IPS DF 6.9 (cell line): ENCODE measurements at regions not wholly inside any gene's neighbourhood (a gene's known extent, or its start where the extent isn't known, plus 50 kb on each side); places are given as distances from the start of the nearest gene placed in this dataset.

ENCODE experiments used
- DNase-seq: peaks from one replicate; pipeline ENCODE4 v3.0.0-alpha.2; 2013; ENCODE audit warnings: low read depth, low spot score
- H3K27ac ChIP-seq: one replicate; pipeline ENCODE4 v1.5.1; 2013; ENCODE audit warnings: low read length, control low read depth
- H3K27me3 ChIP-seq: 2 replicates; pipeline ENCODE4 v1.6.1; 2013; ENCODE audit warnings: mild to moderate bottlenecking, low read length; ENCODE audit not compliant: control insufficient read depth, insufficient read depth
- H3K36me3 ChIP-seq: 2 replicates; pipeline ENCODE4 v1.6.1; 2013; ENCODE audit warnings: low read length; ENCODE audit not compliant: control insufficient read depth, insufficient read depth
- H3K4me1 ChIP-seq: 2 replicates; pipeline ENCODE4 v1.6.1; 2013; ENCODE audit warnings: low read length; ENCODE audit not compliant: control insufficient read depth, insufficient read depth
- H3K4me3 ChIP-seq: 2 replicates; pipeline ENCODE4 v1.5.1; 2013; ENCODE audit warnings: mild to moderate bottlenecking, low read length
- H3K9me3 ChIP-seq: 2 replicates; pipeline ENCODE4 v1.6.1; 2013; ENCODE audit warnings: low read length, inconsistent platforms; ENCODE audit not compliant: control insufficient read depth, insufficient read depth
- WGBS: extraction: QIAGEN DNeasy Blood & Tissue Kit; methylation state at CpG from one replicate; pipeline ENCODE4 v1.1.7; 2013; ENCODE audit warnings: mixed read lengths, missing lambda C conversion rate; ENCODE audit not compliant: insufficient read length, insufficient coverage; 5-methylcytosine and 5-hydroxymethylcytosine counted together

DNA sequence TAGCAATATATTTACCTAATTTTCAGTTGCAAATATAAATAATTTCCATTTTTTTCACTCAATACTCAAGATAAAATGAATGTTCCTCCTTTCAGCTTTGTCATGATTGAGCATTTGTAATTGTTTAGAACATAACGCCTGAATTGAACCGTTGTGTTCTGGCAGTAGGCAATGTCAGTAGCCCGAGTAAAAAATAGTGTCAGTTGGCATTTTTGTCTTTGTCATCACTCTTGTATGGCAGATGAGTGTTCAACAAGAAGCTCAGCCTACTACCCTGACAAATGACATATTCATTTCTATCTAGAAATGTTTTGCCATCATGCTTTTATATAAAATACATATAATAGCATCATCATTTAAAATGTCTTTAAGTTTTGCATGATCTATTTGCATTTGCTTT lies 691.4 kb upstream of the NCAM2 start:
- no CpG with 5 or more reads among the region's 3 CpGs for WGBS
- DNase-seq: no peak
- Histone ChIP-seq H3K4me1 (no peaks in the 10 kb centered on the region), H3K9me3 (no peaks in the 10 kb centered on the region), H3K36me3 (no peaks in the 10 kb centered on the region), H3K27me3 (no peaks in the 10 kb centered on the region), H3K27ac (no peak overlapping the region), H3K4me3 (no peak overlapping the region)

GRCh38 chr21:20308586-20309315 lies 689.5 kb upstream of the NCAM2 start:
- WGBS: no CpG with 5 or more reads among the region's 6 CpGs

GRCh38 chr21:20311234-20311787 lies 686.9 kb upstream of the NCAM2 start:
- H3K9me3 ChIP-seq: no peaks in the 10 kb centered on the region
- DNase-seq: no peak
- no peaks in the 10 kb centered on the region for H3K36me3 ChIP-seq
- H3K27ac ChIP-seq: no peak overlapping the region
- H3K4me3 ChIP-seq: no peak overlapping the region
- no peaks in the 10 kb centered on the region for H3K4me1 ChIP-seq
- WGBS: no CpG with 5 or more reads among the region's 1 CpG
- no peaks in the 10 kb centered on the region for H3K27me3 ChIP-seq

More at GRCh38 chr21:20308586-20309315, 689.5 kb upstream of the NCAM2 start:
- no peak overlapping the region for H3K27ac ChIP-seq
- no peaks in the 10 kb centered on the region for H3K4me1 ChIP-seq
- no peak overlapping the region for H3K4me3 ChIP-seq
- DNase-seq: no peak
- H3K27me3 ChIP-seq: no peaks in the 10 kb centered on the region
- no peaks in the 10 kb centered on the region for H3K36me3 ChIP-seq
- H3K9me3 ChIP-seq: no peaks in the 10 kb centered on the region

GRCh38 chr21:20313013-20313412 lies 685.2 kb upstream of the NCAM2 start:
- Histone ChIP-seq H3K36me3 (no peaks in the 10 kb centered on the region), H3K4me3 (no peak overlapping the region), H3K27me3 (no peaks in the 10 kb centered on the region), H3K27ac (no peak overlapping the region), H3K9me3 (no peaks in the 10 kb centered on the region), H3K4me1 (no peaks in the 10 kb centered on the region)
- no CpG with 5 or more reads among the region's 3 CpGs for whole genome bisulfite sequencing
- DNase-seq: no peak

GRCh38 chr21:20315042-20315441 lies 683.2 kb upstream of the NCAM2 start:
- no CpG with 5 or more reads among the region's 1 CpG for WGBS
- no peak for DNase-seq
- H3K4me3 ChIP-seq: no peak overlapping the region
- no peaks in the 10 kb centered on the region for H3K27me3 ChIP-seq
- H3K9me3 ChIP-seq: no peaks in the 10 kb centered on the region
- H3K36me3 ChIP-seq: no peaks in the 10 kb centered on the region
- no peak overlapping the region for H3K27ac ChIP-seq
- H3K4me1 ChIP-seq: no peaks in the 10 kb centered on the region

GRCh38 chr21:20329636-20330035 lies 668.6 kb upstream of the NCAM2 start:
- Histone ChIP-seq H3K27me3 (no peaks in the 10 kb centered on the region), H3K9me3 (no peaks in the 10 kb centered on the region), H3K36me3 (no peaks in the 10 kb centered on the region), H3K4me3 (no peak overlapping the region), H3K4me1 (no peaks in the 10 kb centered on the region), H3K27ac (no peak overlapping the region)
- WGBS: no CpG with 5 or more reads among the region's 6 CpGs
- DNase-seq: no peak

DNA sequence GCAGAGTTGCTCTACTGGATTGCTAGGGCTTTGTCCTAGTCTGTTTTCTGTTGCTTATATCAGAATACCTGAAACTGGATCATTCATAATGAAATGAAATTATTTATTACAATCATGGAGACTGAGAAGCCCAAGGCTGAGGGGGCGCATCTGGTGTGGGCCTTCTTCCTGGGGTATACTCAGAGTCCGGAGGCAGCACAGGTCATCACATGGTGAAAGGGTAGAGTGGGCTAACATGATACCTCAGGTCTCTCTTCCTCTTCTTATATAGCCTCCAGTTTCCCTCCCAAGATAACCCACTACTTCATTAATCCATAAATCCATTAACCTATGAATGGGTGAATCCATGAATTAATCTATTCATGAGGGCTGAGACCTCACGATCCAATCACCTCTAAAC lies 667.6 kb upstream of the NCAM2 start:
- no peak overlapping the region for H3K27ac ChIP-seq
- H3K36me3 ChIP-seq: no peaks in the 10 kb centered on the region
- H3K4me1 ChIP-seq: no peaks in the 10 kb centered on the region
- no CpG with 5 or more reads among the region's 3 CpGs for WGBS
- no peak for DNase-seq
- H3K27me3 ChIP-seq: no peaks in the 10 kb centered on the region
- H3K9me3 ChIP-seq: no peaks in the 10 kb centered on the region
- no peak overlapping the region for H3K4me3 ChIP-seq

GRCh38 chr21:20334585-20334984 lies 663.6 kb upstream of the NCAM2 start:
- Histone ChIP-seq H3K27me3 (no peaks in the 10 kb centered on the region), H3K4me1 (no peaks in the 10 kb centered on the region), H3K9me3 (no peaks in the 10 kb centered on the region), H3K36me3 (no peaks in the 10 kb centered on the region), H3K27ac (no peak overlapping the region), H3K4me3 (no peak overlapping the region)
- WGBS: no CpG with 5 or more reads among the region's 2 CpGs
- no peak for DNase-seq

GRCh38 chr21:20341431-20341830 lies 656.8 kb upstream of the NCAM2 start:
- Histone ChIP-seq H3K27ac (no peak overlapping the region), H3K36me3 (no peaks in the 10 kb centered on the region), H3K4me1 (0 out of 2 replicates have a peak, but pooled peaks cover 1% of the 10 kb centered on the region), H3K9me3 (no peaks in the 10 kb centered on the region), H3K27me3 (no peaks in the 10 kb centered on the region), H3K4me3 (no peak overlapping the region)
- DNase-seq: no peak
- no CpG with 5 or more reads among the region's 4 CpGs for WGBS

DNA sequence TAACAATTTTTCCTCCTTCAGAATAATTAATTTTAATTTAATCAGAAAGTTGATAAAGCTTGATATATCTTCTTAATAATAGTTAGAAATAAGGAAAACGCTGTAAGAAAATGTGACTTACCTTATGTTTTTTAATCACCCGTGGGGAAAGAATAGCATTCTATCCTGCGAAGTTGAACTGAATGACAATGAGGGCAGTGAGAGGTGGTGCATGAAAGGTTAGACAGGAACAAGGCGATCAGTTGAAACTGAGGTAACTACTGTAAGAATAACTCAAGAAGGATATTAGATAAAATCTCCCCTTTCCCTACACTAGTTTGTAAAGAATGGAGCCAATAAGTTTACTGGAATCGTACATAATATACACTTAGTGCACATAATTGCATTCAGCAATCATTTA lies 655.0 kb upstream of the NCAM2 start:
- Histone ChIP-seq H3K27me3 (no peaks in the 10 kb centered on the region), H3K4me3 (no peak overlapping the region), H3K36me3 (no peaks in the 10 kb centered on the region), H3K4me1 (0 out of 2 replicates have a peak, but pooled peaks cover 1% of the 10 kb centered on the region), H3K27ac (no peak overlapping the region), H3K9me3 (no peaks in the 10 kb centered on the region)
- DNase-seq: no peak
- WGBS: no CpG with 5 or more reads among the region's 5 CpGs

GRCh38 chr21:20351138-20351537 lies 647.1 kb upstream of the NCAM2 start:
- Histone ChIP-seq H3K9me3 (no peaks in the 10 kb centered on the region), H3K4me3 (no peak overlapping the region), H3K36me3 (no peaks in the 10 kb centered on the region), H3K4me1 (no peaks in the 10 kb centered on the region), H3K27ac (no peak overlapping the region), H3K27me3 (no peaks in the 10 kb centered on the region)
- no peak for DNase-seq
- WGBS: no CpG with 5 or more reads among the region's 4 CpGs
